GM21619 (cell line): ENCODE measurements at regions not wholly inside any gene's neighbourhood (a gene's known extent, or its start where the extent isn't known, plus 50 kb on each side); places are given as distances from the start of the nearest gene placed in this dataset.

ENCODE experiments used
- ATAC-seq: cut with Tn5 transposase; IDR thresholded peaks from one replicate; pipeline ENCODE4 v1.9.1; 2021; ENCODE audit not compliant: unreplicated experiment

- ATAC-seq: no peak
Measured at GRCh38 chr13:105513448-105513847, 1022.0 kb downstream of the EFNB2 start.

DNA sequence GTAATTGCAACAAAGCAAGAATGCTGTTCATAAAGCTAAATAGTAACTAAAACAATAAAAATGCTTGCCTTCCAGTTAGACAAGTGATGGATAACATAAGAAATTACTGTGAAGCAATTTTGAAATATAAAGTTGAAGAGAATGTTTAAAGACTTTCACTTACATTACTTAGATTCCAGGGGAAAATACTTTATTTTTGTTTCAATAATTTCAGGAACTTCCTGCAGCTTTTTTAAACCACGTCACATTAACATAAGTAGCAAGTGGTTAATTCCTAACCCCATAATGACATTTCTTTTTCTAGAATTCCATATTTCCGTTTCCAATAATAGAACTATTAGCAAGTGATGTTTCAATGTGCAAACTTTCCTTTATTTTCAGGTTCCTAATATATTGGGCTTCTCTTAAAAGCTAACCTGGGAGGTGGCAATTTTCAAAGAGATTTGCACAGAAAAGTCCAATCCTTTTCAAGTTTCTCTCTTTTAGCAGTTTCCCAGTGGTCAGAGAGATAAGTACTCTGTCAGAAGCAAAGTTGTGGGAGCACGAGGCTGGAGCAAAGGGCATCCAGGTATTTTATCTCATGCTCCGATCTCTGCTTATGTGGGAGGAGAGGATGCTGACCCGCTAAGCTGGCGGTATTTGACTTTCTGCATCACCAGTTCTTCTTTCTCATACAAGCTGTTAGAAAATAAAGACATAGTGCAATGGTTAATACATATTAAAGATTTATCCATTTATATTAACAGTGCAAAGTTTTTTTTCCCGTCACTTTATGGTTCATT lies 1025.3 kb downstream of the EFNB2 start:
- no peak for ATAC-seq

GRCh38 chr13:105506463-105506862 lies 1029.0 kb downstream of the EFNB2 start:
- ATAC-seq: no peak

- no peak for ATAC-seq
Measured at GRCh38 chr13:105502193-105502592, 1033.3 kb downstream of the EFNB2 start.

DNA sequence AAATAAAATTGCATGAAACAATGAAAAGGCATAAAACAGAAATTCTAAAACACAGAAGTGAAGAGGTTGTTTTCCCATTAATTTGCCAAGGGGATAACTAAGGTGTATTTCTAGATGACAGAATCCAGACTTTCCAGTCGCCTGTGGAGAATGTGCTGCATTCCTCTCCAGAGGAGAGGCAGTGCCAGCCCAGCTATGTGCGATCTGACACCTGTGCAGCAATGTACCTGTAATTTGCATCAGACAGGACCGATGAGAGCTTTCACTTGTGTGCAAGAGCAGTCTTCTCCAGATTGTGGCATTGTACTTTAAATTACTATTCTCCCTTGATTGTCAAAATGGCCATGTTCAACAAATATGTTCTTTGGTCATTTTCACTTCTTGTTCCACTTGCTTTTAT lies 1037.9 kb downstream of the EFNB2 start:
- ATAC-seq: no peak

DNA sequence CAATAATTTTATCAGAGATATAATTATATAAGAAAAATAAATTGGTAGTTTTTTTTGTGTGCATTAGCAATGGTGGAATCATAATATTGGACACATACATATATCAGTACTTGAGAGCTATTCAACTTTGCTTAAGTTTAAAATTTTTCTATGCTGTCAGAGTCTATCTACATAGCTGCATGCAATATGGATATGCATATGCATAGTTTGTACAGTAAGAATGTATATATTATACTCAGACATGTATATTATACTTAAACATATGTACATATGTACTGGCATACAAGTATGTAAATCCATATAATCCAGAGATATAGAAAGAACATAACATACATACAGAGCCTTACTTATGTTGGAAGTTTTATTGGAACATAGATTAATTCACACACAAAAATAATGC lies 1043.2 kb downstream of the EFNB2 start:
- no peak for ATAC-seq

DNA sequence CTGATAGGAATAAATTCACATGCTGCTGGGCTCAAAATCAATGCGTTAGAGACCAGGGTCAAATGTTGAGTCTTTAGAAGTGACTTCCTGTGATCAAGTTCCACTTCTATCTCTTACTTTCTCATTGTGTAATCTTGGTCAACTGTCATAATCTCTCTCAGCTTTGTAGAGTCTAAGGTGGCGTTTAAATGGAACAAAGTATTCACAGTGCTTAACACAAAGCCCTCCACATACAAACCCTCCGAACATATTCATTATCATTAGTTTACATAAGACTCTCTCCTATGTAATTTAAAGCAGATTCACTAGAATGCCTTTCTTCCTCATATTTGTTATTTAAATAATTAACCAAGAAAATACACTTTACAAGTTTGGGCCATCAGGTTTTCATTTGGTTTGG lies 1044.1 kb downstream of the EFNB2 start:
- ATAC-seq: no peak

DNA sequence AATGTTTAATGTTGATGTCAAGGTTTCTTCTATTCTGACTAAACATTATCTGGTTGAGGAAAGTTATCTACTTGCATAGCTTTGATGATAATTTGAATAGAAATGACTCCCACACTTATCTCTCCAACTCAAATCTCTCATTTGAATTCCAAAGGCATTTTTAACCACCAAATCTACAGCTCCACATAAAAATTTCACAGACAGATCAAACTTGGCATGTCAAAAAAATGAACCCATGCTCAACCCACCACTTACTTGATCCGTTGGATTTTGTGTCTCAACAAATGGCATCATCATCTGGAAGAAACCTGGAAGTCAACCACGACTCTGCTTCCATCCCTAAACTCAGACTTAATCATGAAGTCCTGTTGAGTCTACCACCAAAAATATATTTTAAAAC lies 1050.4 kb downstream of the EFNB2 start:
- no peak for ATAC-seq

GRCh38 chr13:105474983-105475610 lies 1060.4 kb downstream of the EFNB2 start:
- ATAC-seq: no peak

- ATAC-seq: no peak
Measured at GRCh38 chr13:105471673-105472072, 1063.8 kb downstream of the EFNB2 start.

- no peak for ATAC-seq
Measured at GRCh38 chr13:105466376-105466775, 1069.1 kb downstream of the EFNB2 start.

DNA sequence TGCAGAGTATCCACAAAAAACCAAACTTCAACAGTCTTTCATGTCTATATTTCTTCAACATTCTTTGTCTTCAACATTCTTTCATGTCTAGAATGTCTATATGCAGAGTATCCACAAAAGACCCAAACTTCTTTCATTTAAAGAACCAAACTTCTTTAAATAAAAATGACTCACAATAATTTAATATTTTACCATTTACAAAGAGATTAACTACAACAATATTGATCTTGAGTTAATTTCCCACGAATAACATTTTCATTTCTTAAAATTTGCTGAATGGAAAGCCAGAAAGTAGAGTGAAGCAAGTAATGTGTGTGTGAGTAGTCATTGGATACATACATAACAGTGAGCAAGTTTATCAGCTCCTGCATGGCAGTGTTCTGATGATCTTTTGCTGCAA lies 1069.7 kb downstream of the EFNB2 start, which contains the start of gene DAOA:
Gene DAOA (plus strand): TSS at position 301 of the 400 bp plus-strand sequence.
- no peak for ATAC-seq

GRCh38 chr13:105465251-105465650 lies 1070.2 kb downstream of the EFNB2 start:
- ATAC-seq: no peak

DNA sequence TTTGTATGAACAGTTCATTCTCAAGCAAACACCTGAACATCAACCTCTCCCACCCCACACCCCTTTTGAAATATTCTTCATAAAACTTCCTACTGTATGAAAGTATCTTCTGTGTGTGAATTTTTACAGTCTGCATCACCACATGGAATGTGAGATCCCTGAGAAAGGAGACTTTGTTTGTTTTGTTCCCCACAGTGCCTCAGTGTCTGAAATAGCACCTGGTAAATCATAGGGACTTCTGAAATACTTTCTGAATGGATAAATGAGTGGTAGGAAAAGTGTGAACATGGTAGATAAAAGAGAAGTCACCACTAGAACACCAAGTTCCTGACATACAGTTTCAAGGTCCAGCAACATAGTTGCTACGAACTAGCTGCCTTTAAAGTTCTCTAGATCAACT lies 1071.2 kb downstream of the EFNB2 start:
- no peak for ATAC-seq

- ATAC-seq: no peak
Measured at GRCh38 chr13:105463011-105463501, 1072.4 kb downstream of the EFNB2 start.

- no peak for ATAC-seq
Measured at GRCh38 chr13:105462098-105462497, 1073.4 kb downstream of the EFNB2 start.

- no peak for ATAC-seq
Measured at GRCh38 chr13:105452895-105453294, 1082.6 kb downstream of the EFNB2 start.

DNA sequence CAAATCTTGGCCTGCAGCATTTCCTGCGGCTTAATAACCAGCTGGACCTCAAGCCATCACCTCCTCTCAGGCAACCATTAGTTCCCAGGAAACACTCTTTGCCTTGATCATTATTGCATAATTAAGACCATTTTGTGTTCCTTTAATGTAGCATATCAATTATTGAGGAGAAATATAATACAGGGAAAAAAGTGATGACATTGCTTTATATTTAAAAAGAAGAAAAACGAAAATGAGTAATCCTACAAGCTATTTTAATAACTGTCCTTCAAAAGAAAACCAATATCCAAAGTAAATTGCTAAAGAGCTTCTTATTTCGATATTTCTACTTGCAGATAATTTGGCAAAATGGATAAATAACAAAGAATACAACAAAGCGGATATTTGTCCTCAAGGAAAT lies 1084.7 kb downstream of the EFNB2 start:
- no peak for ATAC-seq

DNA sequence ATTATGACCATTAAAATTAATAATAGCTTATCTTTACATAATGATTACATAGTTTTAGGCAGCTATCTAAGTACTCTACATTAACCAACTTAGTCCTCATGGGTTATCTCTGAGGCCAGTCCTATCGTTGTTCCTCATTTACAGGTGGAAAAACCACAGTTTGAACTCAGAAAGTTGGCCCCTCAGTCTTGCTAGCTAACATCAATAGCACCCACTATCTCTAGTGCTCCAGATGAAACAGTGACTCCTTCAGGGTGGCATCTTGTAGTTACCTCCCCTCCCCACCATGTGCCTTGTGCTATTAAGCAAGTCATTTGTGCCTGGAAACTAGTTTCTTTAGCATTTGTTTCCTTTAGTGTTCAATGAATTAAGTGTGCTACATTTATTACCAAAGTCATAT lies 1086.7 kb downstream of the EFNB2 start:
- ATAC-seq: no peak

DNA sequence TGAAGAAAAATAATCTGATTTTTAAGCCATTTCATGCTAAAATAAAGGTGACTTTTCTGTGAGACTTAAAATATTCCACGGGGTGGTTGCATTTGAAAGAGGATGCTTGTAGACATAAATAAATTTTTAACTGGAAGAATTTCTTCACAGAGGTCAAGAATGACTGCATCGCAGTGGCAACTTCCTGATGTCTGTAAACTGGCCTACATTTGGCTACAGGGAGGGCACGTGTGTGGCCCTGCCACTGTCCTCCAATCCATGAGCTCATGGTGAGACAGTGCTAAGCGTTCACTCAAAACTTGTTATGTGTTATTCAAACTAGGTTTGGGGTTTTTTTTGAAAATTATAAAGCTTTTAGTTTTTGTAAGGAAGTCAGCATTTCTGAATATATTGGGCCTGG lies 1089.3 kb downstream of the EFNB2 start:
- ATAC-seq: no peak

- ATAC-seq: no peak
Measured at GRCh38 chr13:105445796-105446195, 1089.7 kb downstream of the EFNB2 start.

DNA sequence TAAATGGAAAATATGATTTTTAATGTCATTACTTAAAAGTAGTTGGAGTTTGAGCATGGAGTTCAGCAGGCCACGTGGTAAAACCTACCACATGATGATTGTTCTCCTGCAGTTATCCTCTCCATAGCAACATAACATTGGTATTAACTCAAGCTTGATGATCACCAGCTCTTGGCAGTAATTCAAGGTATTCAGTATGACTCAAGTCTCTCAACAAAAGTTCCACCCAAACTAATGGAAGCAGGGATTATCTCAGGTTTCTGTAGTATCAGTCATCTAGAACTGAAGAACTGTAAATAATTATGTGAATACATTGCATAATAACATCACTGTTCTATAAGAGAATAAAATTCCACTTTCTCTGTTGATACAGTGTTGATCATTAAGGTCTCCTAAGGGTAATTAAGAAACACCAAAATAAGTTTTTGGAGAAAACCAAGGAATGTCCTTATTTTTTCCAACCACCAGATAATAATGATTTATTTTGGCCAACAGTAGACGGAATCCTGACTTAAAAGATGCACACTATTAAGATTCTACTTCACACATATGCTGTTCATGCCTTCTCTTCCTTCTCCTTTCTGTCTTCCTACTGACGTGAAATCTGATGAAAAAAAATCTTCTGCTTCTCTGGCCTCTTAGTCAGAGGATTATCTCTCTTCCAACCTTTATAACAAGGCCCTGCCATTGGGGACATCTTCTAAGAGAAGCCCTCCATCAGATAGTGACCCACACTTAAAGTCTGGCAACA lies 1092.3 kb downstream of the EFNB2 start:
- ATAC-seq: no peak
